Subcutaneous abdominal adipose tissue (tissue), 5 donors: ENCODE measurements at regions not wholly inside any gene's neighbourhood (a gene's known extent, or its start where the extent isn't known, plus 50 kb on each side); places are given as distances from the start of the nearest gene placed in this dataset.
A peak's percentile ranks its signal among the peaks of the same experiment; 100 is the strongest.

ENCODE experiments used
- H3K27ac ChIP-seq: one replicate; pipeline ENCODE4 v1.7.0; 2013; ENCODE audit warnings: low read depth, mild to moderate bottlenecking, inconsistent platforms, low read length, moderate library complexity
- H3K27me3 ChIP-seq, 5 donors: one replicate each; pipeline ENCODE4 v1.7.0; 2013; ENCODE audit warnings: low read length in 5 of 5, inconsistent platforms in 1 of 5; ENCODE audit not compliant: control insufficient read depth in 5 of 5, insufficient read depth in 4 of 5
- H3K36me3 ChIP-seq, 5 donors: one replicate each; pipeline ENCODE4 v1.7.0; 2013; ENCODE audit warnings: low read length in 5 of 5; ENCODE audit not compliant: control insufficient read depth in 5 of 5, insufficient read depth in 5 of 5
- H3K4me1 ChIP-seq, 5 donors: one replicate each; pipeline ENCODE4 v1.7.0; 2013; ENCODE audit warnings: low read length in 5 of 5, mild to moderate bottlenecking in 3 of 5, moderate library complexity in 1 of 5; ENCODE audit not compliant: control insufficient read depth in 5 of 5, insufficient read depth in 5 of 5
- H3K4me3 ChIP-seq, 5 donors: one replicate each; pipeline ENCODE4 v1.7.0; 2013; ENCODE audit warnings: low read length in 5 of 5, low read depth in 1 of 5
- H3K9ac ChIP-seq, 5 donors: one replicate each; pipeline ENCODE4 v1.7.0; 2013; ENCODE audit warnings: low read length in 5 of 5, mild to moderate bottlenecking in 4 of 5, moderate library complexity in 3 of 5
- H3K9me3 ChIP-seq, 5 donors: one replicate each; pipeline ENCODE4 v1.7.0; 2013; ENCODE audit warnings: low read length in 5 of 5; ENCODE audit not compliant: control insufficient read depth in 5 of 5
- donor health status: healthy.
- donor health status: healthy.
- donor health status: healthy.
- donor health status: healthy.
- donor health status: healthy.

DNA sequence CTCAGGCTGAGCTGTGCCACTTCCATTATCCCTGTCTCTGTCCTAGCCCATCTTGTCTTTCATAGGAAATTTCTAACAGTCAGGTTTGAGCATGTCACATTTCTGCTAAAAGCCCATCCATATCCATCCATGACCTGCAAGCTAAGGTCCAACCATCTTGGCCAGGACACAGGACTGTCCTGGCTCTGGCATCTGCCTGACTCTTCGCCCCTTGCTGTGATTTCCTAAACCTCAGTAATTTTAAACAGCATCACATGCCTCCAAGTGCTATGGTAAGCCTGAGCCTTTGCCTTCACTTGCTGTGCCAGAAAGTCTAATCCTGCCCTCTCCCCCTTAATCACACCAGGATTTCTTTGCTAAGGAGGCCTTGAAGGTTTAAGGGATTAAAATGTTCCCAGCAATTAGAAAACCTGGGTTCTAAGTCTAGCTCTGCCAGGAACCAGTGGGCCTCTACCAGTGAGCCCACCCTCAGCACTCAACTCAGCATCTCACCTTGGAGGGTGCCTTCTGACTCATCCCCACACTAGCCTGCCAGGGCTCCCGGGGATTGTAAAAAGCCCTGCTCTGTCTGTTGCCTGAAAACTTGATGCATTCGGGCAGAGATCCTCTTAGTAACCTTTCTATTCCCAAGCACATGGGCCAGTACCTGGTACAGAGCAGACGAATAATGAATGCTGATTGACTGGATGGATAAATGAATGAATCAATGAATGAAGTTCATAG is 411.0 kb downstream of the LRATD1 start:
- Histone ChIP-seq H3K9me3 (no peaks in the 10 kb centered on the region), H3K27me3 (no peaks in the 10 kb centered on the region), H3K27ac (peak overlapping the region; percentile 67), H3K9ac (no peak overlapping the region), H3K4me1 (peaks cover 0 to 33% (median 20%) of the 10 kb centered on the region in 5 donors), H3K36me3 (no peaks in the 10 kb centered on the region), H3K4me3 (peak overlapping the region in 1 of 5 donors; percentile 10)

GRCh38 chr2:15045054-15045453 is 412.5 kb downstream of the LRATD1 start:
- no peaks in the 10 kb centered on the region for H3K9me3 ChIP-seq
- no peak overlapping the region for H3K27ac ChIP-seq
- H3K27me3 ChIP-seq, result no peaks in the 10 kb centered on the region
- no peak overlapping the region for H3K9ac ChIP-seq
- peaks cover 0 to 32% (median 20%) of the 10 kb centered on the region in 5 donors for H3K4me1 ChIP-seq
- no peaks in the 10 kb centered on the region for H3K36me3 ChIP-seq
- no peak overlapping the region for H3K4me3 ChIP-seq

DNA sequence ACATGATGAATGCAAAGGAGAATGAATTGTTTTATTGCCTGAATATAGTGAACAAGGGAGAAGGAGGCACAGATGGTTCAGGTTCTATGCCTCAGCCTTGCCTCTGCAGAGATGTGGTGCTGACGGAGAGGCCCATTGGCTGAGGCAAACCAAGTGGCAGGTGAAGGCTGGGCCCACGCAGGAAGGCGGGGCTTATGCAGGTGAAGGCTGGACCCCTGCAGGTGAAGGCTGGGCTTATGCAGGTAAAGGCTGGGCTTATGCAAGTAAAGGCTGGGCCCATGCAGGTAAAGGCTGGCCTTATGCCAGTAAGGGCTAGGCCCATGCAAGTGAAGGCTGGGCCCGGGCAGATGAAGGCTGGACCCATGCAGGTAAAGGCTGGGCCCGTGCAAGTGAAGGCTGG is 414.7 kb downstream of the LRATD1 start:
- H3K9ac ChIP-seq, result no peak overlapping the region
- H3K4me3 ChIP-seq, result no peak overlapping the region
- no peaks in the 10 kb centered on the region for H3K9me3 ChIP-seq
- peaks cover 0 to 17% (median 15%) of the 10 kb centered on the region in 5 donors for H3K4me1 ChIP-seq
- H3K27ac ChIP-seq, result no peak overlapping the region
- H3K36me3 ChIP-seq, result no peaks in the 10 kb centered on the region
- no peaks in the 10 kb centered on the region for H3K27me3 ChIP-seq

DNA sequence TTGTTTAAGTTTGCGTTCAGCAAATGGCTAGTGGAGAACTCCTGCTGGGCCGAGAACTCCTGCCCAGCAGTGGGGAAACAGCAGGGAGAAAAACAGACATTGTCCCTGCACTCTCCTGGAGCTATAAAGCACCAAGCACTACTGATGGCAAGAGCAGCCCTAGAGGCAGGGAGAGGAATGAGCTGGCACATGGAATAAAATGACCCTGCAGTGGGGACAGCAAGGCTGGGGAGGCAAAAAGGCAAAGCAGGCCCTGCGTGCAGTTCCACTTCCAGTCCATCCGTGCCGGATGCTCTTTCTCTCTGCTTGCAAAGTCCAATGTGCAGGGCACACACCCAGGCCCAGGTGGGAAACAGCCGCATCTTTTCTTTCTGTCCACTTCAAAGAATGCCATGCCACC is 415.5 kb downstream of the LRATD1 start:
- Histone ChIP-seq H3K36me3 (no peaks in the 10 kb centered on the region), H3K4me1 (peaks cover 0 to 9% (median 7%) of the 10 kb centered on the region in 5 donors), H3K9me3 (no peaks in the 10 kb centered on the region), H3K27ac (no peak overlapping the region), H3K9ac (no peak overlapping the region), H3K27me3 (no peaks in the 10 kb centered on the region), H3K4me3 (no peak overlapping the region)

GRCh38 chr2:15049096-15049993 is 416.8 kb downstream of the LRATD1 start:
- no peaks in the 10 kb centered on the region for H3K27me3 ChIP-seq
- H3K9me3 ChIP-seq, result no peaks in the 10 kb centered on the region
- no peak overlapping the region for H3K27ac ChIP-seq
- no peaks in the 10 kb centered on the region for H3K36me3 ChIP-seq
- no peaks in the 10 kb centered on the region for H3K4me1 ChIP-seq
- H3K9ac ChIP-seq, result no peak overlapping the region
- no peak overlapping the region for H3K4me3 ChIP-seq

DNA sequence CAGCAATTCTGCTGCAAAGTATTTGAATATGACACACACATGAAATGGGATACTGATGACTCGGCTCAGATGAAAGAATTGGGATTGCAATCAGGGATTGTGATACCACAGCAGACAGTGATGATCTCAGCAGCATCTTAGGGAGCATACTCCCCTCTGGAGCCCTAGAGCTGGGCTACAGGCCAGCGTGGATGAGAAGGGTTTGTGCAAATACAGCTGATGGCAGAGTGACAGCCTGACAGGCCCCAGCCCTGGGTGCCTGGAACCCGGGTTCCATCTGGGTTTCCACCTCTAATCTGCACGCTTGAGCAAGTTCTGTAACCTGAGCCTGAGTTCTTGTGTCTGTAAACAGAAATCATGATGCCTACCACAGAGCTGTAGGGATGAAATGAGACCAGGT is 418.0 kb downstream of the LRATD1 start:
- Histone ChIP-seq H3K4me3 (no peak overlapping the region), H3K9ac (no peak overlapping the region), H3K36me3 (no peaks in the 10 kb centered on the region), H3K9me3 (no peaks in the 10 kb centered on the region), H3K27me3 (no peaks in the 10 kb centered on the region), H3K27ac (no peak overlapping the region), H3K4me1 (no peaks in the 10 kb centered on the region)

- no peaks in the 10 kb centered on the region for H3K27me3 ChIP-seq
Measured at GRCh38 chr2:15053542-15053941, 421.0 kb downstream of the LRATD1 start.

GRCh38 chr2:15058015-15058720 is 425.7 kb downstream of the LRATD1 start:
- no peaks in the 10 kb centered on the region for H3K36me3 ChIP-seq
- H3K9ac ChIP-seq, result no peak overlapping the region
- H3K4me1 ChIP-seq, result peaks cover 0 to 6% (median 0%) of the 10 kb centered on the region in 5 donors
- no peak overlapping the region for H3K27ac ChIP-seq
- H3K9me3 ChIP-seq, result no peaks in the 10 kb centered on the region
- H3K4me3 ChIP-seq, result no peak overlapping the region
- H3K27me3 ChIP-seq, result no peaks in the 10 kb centered on the region

More at GRCh38 chr2:15053542-15053941, 421.0 kb downstream of the LRATD1 start:
- H3K9ac ChIP-seq, result no peak overlapping the region
- H3K4me3 ChIP-seq, result no peak overlapping the region
- H3K36me3 ChIP-seq, result no peaks in the 10 kb centered on the region
- H3K27ac ChIP-seq, result no peak overlapping the region
- no peaks in the 10 kb centered on the region for H3K9me3 ChIP-seq
- peaks cover 0 to 2% (median 0%) of the 10 kb centered on the region in 5 donors for H3K4me1 ChIP-seq

DNA sequence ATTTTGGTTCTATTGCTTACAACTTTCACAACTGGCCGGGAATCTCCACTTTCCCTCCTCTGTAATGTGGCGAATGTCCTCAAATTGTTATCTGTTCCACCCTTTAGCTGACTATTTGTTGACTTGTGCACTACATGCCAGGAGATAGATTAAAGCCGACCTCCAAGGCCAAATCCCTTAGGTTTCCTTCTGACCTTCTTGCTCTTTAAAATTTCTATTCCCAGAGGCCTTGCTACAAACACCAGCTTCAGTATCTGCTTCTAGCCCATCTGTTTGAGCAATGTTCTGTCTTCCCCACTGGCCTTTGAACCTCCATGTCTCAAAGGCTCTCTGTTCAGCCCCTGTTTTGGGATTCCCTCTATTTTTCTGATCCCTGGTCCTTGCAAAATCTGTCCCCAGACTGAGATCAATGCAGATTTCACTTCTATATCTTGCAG is 426.2 kb downstream of the LRATD1 start:
- Histone ChIP-seq H3K4me1 (peaks cover 0 to 6% (median 0%) of the 10 kb centered on the region in 5 donors), H3K9me3 (no peaks in the 10 kb centered on the region), H3K27ac (no peak overlapping the region), H3K9ac (no peak overlapping the region), H3K36me3 (no peaks in the 10 kb centered on the region), H3K27me3 (no peaks in the 10 kb centered on the region), H3K4me3 (no peak overlapping the region)
